OCI-LY3 (cell line): ENCODE measurements at regions not wholly inside any gene's neighbourhood (a gene's known extent, or its start where the extent isn't known, plus 50 kb on each side); places are given as distances from the start of the nearest gene placed in this dataset.

Experiments
- H2AFZ ChIP-seq: fragments of 200-600, 300-600 bp; shearing (Covaris generic); 2 replicates; pipeline ENCODE4 v1.6.0; 2014; ENCODE audit warnings: antibody characterized with exemption, low read depth, low read length
- H3K27ac ChIP-seq: fragments of 200-600, 300-600 bp; sonication (generic); 2 replicates; pipeline ENCODE4 v1.5.1; 2014; ENCODE audit warnings: mild to moderate bottlenecking, low read length, moderate library complexity, mixed read lengths
- H3K27me3 ChIP-seq: fragments of 200-600, 300-600 bp; sonication (generic); 2 replicates; pipeline ENCODE4 v1.6.1; 2014; ENCODE audit warnings: low read depth, low read length, mixed read lengths
- H3K36me3 ChIP-seq: fragments of 200-600, 300-600 bp; sonication (generic); replicated peaks from 2 replicates; pipeline ENCODE3; 2014; ENCODE audit warnings: low read depth, low read length, mixed read lengths
- H3K4me1 ChIP-seq: fragments of 300-600, 200-600 bp; sonication (generic); 2 replicates; pipeline ENCODE4 v1.6.1; 2014; ENCODE audit warnings: low read length, mixed read lengths
- H3K4me2 ChIP-seq: fragments of 200-600, 300-600 bp; sonication (generic); 2 replicates; pipeline ENCODE4 v1.6.1; 2014; ENCODE audit warnings: low read length, mixed read lengths
- H3K4me3 ChIP-seq: fragments of 300-600, 200-600 bp; sonication (generic); 2 replicates; pipeline ENCODE4 v1.5.1; 2014; ENCODE audit warnings: antibody characterized with exemption, mild to moderate bottlenecking, low read length, moderate library complexity
- H3K79me2 ChIP-seq: fragments of 300-600, 200-600 bp; shearing (Covaris generic); 2 replicates; pipeline ENCODE4 v1.6.1; 2014; ENCODE audit warnings: mild to moderate bottlenecking, low read length, mixed read lengths
- H3K9ac ChIP-seq: fragments of 300-600, 200-600 bp; shearing (Covaris generic); 2 replicates; pipeline ENCODE4 v1.6.0; 2014; ENCODE audit warnings: mild to moderate bottlenecking, low read length, moderate library complexity
- H3K9me3 ChIP-seq: fragments of 200-600, 300-600 bp; shearing (Covaris generic); 2 replicates; pipeline ENCODE4 v1.6.1; 2014; ENCODE audit warnings: low read length, mixed read lengths; ENCODE audit not compliant: insufficient read depth
- H4K20me1 ChIP-seq: fragments of 200-600, 300-600 bp; sonication (generic); 2 replicates; pipeline ENCODE4 v1.6.1; 2016; ENCODE audit warnings: low read length, mixed read lengths; ENCODE audit not compliant: insufficient read depth
- EZH2phosphoT487 ChIP-seq: fragments of 200-600 bp; shearing (Covaris generic); IDR thresholded peaks from 2 replicates; pipeline ENCODE4 v1.6.1; 2018; ENCODE audit warnings: antibody characterized with exemption, mixed run types, low read depth
- TF ChIP-seq, protein P1 (sequence below): fragments of 200-600, 300-600 bp; sonication (generic); IDR thresholded peaks from 2 replicates; pipeline ENCODE4 v1.5.1; 2014; ENCODE audit warnings: antibody characterized with exemption, low read length, low read depth

DNA sequence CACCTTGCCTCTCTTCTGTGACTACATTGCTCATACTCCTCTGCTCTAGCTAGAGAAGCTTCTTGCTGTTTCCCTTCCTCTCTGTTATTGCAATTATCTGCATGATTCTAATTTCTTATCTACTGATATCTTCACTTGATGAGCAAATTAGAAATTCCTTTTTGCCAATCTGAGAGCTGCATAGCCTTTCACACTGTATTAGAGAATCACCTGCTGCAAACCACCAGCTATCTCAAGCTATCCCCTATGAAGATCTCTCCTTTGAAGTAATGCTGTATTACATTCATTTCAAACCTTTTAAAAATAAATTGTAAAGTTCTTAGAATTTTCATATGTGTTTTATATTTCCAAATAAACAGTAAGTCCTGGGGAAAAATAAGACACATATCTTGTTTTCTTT, 89.0 kb upstream of the ZNF804B start:
- Histone ChIP-seq H3K27me3 (no peaks in the 10 kb centered on the region), H3K36me3 (no peaks in the 10 kb centered on the region), H3K4me3 (no peak overlapping the region), H4K20me1 (no peaks in the 10 kb centered on the region), H3K79me2 (no peaks in the 10 kb centered on the region), H3K9me3 (no peaks in the 10 kb centered on the region), H3K4me1 (no peaks in the 10 kb centered on the region), H3K4me2 (no peak overlapping the region), H3K27ac (no peak overlapping the region), H2AFZ (no peak overlapping the region), H3K9ac (no peak overlapping the region)
- TF ChIP-seq EZH2phosphoT487 = no peak
- TF ChIP-seq, protein P1, sequence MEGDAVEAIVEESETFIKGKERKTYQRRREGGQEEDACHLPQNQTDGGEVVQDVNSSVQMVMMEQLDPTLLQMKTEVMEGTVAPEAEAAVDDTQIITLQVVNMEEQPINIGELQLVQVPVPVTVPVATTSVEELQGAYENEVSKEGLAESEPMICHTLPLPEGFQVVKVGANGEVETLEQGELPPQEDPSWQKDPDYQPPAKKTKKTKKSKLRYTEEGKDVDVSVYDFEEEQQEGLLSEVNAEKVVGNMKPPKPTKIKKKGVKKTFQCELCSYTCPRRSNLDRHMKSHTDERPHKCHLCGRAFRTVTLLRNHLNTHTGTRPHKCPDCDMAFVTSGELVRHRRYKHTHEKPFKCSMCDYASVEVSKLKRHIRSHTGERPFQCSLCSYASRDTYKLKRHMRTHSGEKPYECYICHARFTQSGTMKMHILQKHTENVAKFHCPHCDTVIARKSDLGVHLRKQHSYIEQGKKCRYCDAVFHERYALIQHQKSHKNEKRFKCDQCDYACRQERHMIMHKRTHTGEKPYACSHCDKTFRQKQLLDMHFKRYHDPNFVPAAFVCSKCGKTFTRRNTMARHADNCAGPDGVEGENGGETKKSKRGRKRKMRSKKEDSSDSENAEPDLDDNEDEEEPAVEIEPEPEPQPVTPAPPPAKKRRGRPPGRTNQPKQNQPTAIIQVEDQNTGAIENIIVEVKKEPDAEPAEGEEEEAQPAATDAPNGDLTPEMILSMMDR = no peak

DNA sequence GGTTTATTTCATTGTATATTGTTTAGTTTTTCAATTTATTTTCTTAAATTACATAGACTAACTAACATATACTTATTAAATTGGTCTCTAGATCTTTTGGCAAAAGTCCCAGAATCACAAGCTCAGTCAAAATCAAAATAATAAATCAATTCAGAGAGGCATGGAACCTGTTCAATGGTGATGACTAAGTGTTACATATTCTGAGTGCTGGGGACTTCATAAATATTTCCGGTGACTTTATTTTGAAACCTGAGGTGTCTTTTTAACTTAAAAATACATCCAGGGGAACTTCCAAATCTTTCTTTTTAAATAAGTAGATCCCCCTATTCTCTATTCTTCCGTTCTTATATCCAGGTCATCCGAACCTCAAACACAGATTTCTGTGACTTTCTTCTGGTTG, 89.6 kb upstream of the ZNF804B start:
- H3K4me3 ChIP-seq = no peak overlapping the region

DNA sequence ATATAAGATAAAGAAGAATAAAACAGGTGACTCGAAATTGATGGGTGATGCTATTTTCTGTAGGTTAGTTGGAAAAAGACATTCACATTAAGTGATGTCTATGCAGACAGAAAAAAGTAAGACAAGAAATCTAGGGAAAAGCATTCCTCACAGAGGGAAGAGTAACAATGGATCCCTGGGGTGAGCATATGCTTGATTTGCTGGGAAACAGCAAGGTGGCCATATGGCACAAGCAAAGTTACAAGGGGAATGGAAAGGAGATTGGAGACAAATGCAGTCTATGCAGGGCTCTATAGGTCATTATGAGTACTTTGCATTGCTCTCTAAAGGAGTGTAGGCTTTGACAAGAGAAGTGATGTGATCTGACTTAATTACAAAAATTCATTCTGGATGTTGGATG, 90.9 kb upstream of the ZNF804B start:
- Histone ChIP-seq H3K27ac (no peak overlapping the region), H3K4me2 (no peak overlapping the region), H2AFZ (no peak overlapping the region), H4K20me1 (no peaks in the 10 kb centered on the region), H3K9me3 (no peaks in the 10 kb centered on the region), H3K36me3 (no peaks in the 10 kb centered on the region), H3K79me2 (no peaks in the 10 kb centered on the region), H3K27me3 (no peaks in the 10 kb centered on the region), H3K9ac (no peak overlapping the region), H3K4me3 (no peak overlapping the region), H3K4me1 (no peaks in the 10 kb centered on the region)
- no peak for TF ChIP-seq EZH2phosphoT487
- TF ChIP-seq, protein P1 = no peak

More for the DNA sequence above, 89.6 kb upstream of the ZNF804B start:
- Histone ChIP-seq H3K9ac (no peak overlapping the region), H3K79me2 (no peaks in the 10 kb centered on the region), H3K27ac (no peak overlapping the region), H3K27me3 (no peaks in the 10 kb centered on the region), H3K4me2 (no peak overlapping the region), H3K36me3 (no peaks in the 10 kb centered on the region), H3K4me1 (no peaks in the 10 kb centered on the region), H4K20me1 (no peaks in the 10 kb centered on the region), H3K9me3 (no peaks in the 10 kb centered on the region), H2AFZ (no peak overlapping the region)
- TF ChIP-seq, protein P1 = no peak
- TF ChIP-seq EZH2phosphoT487 = no peak

DNA sequence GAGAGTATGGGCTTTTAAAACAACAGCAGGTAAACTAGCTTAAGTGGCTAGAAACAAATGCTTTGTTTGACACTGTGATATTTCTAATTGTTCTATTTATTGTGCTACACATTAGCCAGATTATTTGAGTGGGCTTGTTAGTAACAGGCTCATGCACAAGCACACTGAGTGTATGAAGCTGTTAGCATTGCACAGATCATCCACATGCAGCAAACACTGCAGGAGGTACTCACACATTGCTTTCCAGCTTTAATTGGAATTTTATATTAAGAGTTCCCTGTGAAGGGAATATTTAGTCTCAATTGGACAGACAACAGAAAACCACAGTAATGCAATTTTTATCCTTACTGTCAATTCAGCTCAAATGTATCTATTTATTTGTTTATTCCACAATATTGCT, 92.9 kb upstream of the ZNF804B start:
- no peaks in the 10 kb centered on the region for H3K9me3 ChIP-seq
- no peaks in the 10 kb centered on the region for H3K27me3 ChIP-seq
- H2AFZ ChIP-seq = no peak overlapping the region
- H3K79me2 ChIP-seq = no peaks in the 10 kb centered on the region
- H3K4me1 ChIP-seq = no peaks in the 10 kb centered on the region
- no peak overlapping the region for H3K9ac ChIP-seq
- H3K4me3 ChIP-seq = no peak overlapping the region
- H3K36me3 ChIP-seq = no peaks in the 10 kb centered on the region
- H4K20me1 ChIP-seq = no peaks in the 10 kb centered on the region
- TF ChIP-seq, protein P1 = no peak
- TF ChIP-seq EZH2phosphoT487 = no peak
- H3K27ac ChIP-seq = no peak overlapping the region
- no peak overlapping the region for H3K4me2 ChIP-seq
